ENCODE measurements at regions not wholly inside any gene's neighbourhood (a gene's known extent, or its start where the extent isn't known, plus 50 kb on each side); places are given as distances from the start of the nearest gene placed in this dataset.
"Not testable (repeated sequence)": the region's sequence is repeated elsewhere in the genome, so short reads cannot be mapped to it uniquely, and the experiment has no call there.

DNA sequence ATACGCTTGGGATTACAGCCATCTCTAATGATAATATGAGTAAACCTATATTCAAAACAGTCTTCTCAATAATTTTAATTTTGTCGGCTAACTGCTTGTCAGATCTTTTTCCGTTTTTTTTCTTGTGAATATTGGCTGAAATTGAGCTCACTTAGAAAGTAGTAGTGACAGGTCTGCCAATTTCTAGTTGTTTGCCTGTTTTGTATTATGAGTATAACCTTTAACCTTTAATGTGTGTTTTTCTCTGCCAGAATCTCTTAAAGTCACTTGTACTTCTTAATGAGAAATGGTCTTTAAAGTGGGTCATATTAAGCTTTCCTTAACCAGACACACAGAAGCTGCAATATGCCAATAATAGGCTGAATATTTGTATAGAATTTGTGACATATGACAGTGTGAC is 511.0 kb downstream of the CSNK1G3 start:
- DNase-seq (ENCODE audit: low spot score), result no peak

DNA sequence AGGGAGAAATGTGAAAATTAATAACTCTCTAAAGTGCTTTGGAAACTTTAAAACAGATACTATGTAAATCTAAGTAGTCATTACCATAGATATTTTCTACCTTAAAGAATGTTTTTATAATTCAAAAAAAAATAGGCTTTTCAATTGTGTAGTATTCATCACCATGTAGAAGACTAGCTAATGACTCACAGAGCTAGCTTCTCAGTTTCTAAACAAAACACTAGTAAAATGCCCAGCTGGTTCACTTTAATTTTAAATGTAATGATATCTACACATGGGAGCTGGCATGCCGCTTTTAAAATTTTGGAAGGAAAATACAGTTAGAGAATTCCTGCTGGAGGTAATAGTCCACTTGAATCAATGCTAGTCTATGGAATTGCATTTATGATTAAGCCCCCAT is 509.8 kb downstream of the CSNK1G3 start:
- no peak for DNase-seq (ENCODE audit: low spot score)

DNA sequence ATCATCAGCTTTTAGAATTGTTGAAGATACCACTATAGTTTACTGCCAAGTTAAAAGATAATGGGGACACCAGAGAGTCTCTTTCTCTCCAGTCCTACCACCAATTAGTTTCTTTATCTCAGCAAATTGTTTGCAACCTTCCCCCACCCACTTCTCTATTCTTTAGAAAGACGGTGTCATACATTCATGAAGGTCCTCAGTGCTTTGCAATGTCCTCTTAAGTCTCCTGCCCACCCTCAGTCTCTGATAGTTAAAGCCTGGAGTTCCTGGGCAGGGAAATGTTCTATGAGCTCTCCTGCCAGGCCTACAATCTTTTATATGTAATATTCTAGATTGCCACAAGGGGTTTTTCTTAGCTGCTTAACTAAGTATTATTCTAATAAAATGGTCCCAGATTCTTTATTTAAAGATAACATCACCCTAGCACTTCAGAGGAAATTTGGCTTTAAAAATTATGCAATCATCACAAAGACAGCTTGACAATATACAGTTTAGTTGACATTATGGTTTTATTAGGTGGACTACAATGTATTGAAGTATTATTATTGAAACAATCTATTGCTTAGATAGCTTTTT is 509.2 kb downstream of the CSNK1G3 start:
- DNase-seq (ENCODE audit: low spot score), result no peak

DNA sequence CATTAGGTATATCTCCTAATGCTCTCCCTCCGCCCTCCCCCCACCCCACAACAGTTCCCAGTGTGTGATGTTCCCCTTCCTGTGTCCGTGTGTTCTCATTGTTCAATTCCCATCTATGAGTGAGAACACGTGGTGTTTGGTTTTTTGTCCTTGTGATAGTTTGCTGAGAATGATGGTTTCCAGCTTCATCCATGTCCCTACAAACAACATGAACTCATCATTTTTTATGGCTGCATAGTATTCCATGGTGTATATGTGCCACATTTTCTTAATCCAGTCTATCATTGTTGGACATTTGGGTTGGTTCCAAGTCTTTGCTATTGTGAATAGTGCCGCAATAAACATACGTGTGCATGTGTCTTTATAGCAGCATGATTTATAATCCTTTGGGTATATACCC is 505.3 kb downstream of the CSNK1G3 start:
- DNase-seq (ENCODE audit: low spot score), result not testable (repeated sequence)

DNA sequence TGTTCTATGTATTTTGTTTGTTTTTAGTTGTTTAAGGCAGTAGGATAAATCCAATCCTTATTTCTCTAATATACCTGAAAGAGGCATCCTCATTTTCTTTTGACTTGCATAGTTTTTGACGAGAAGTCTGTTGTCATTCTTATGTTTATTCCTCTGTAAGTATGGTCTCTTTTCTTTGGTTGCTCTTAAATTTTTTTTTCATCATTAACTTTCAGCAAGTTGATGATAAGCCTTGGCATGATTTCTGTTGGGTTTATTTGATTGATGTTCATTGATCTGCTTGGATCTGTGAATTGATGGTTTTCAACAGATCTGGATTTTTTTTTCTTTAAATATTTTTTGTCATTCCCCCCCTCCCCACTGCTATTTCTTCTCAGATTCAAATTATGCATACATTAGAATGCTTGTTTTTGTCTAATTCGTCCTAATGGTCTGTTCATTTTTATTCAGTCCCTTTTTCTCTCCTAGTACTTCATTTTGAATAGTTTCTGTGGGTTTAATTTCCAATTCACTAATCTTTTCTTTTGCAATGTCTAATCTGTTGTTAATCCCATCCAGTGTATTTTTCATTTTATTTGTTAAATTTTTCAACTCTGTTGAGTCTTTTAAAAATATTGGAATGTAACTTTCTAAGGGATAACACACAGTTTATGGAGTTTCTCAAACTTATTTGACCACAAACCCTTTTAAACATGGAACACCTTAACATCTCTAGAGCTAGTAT is 495.9 kb downstream of the CSNK1G3 start:
- no peak for DNase-seq (ENCODE audit: low spot score)

DNA sequence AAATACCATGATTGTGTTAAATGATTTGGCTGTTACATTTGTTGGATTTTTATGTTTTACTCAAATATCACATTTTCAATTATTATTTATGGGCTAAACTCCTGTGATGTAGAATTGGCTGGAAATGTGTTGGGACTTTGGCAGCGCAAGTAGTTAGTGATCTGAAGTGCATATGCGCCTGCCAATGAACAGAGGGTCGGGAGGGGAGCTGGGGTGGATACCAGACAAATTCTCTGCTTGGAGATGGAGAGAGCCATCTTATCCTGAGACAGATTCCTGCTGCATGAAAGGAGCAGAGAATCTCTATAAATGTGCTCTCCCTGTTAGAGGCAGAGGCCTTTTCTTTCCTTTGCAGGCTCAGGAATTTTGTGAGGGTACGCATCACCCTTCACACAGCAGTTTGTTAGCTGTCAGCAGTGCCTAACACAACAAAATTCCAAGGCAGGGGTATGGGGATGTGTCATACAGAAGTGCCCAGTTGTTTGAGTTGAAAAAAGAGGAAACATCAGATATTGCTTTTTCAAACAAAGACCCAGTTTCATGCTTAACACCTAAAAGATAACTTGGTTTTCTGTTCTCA is 489.1 kb downstream of the CSNK1G3 start:
- no peak for DNase-seq (ENCODE audit: low spot score)

DNA sequence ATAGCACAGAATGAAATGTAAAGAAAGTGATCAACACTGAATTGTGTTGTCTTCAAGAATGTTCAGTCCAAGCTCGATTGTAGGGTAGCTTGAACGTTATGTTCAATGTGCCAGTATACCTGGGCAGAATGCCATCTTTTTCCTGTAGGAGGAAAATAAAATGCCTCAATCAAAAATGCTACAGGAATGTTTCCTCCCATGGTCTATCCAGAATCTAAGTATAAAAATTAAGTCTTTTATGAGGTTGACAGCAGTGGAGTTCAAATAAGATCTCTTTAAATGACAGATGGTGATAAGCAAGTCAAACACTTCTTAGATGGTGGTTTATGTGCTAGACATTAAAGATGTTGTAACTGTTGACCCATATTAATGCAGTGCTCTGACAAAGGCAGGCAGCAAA is 488.6 kb downstream of the CSNK1G3 start:
- peak; percentile 11 for DNase-seq (ENCODE audit: low spot score)

DNA sequence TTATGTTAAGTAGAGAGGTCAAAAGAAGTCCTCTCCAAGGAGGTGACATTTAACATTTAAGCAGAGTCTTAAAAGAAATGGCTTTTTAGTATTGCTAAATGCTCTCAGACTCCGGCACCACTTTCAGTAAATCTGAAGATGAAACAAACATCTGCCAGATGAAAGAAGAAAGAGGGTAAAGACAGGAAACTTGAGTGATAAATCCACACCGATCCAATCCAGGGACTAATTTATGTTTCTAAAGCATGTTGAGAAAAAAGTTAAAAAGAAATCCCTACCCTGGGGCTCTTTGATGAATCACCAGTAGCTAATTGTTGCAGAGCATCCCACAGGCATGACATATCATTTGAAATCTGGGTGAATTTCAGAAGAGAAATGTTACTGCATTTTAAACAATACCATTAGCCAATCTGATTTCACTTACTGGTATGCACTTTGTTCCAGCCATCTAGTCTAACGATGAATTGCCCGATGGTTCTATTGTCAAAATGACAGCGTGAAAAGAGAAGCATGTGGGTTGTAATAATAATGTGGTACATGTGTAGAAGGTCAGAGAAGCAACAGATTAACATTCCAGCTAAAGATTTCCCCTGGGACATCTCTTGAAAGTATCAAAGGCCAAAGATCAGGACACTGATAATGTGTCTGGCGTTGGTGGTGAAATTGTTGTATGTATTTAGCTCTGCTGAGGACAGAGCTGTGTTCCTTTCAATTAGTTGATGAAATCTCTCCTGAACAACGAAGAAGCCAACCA is 485.7 kb downstream of the CSNK1G3 start:
- DNase-seq (ENCODE audit: low spot score), result no peak

DNA sequence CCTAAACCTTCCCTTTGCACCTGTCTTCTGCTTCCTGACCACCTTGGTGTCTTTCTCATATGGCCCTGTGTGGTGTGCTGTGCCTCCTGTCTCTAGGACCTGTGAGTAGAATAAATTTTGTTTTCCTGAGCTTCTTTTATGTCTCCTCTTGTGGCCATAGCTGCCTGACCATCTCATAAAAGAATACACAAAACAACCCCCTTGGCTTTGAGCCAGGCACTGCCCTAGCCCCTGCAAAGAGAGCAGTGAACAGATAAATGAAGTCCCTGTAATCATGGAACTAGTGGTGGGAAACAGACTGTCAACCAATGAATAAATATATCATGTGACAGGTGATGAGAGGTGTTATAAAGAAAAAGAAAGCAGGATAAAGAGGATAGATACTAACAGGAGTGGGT is 485.1 kb downstream of the CSNK1G3 start:
- no peak for DNase-seq (ENCODE audit: low spot score)

DNA sequence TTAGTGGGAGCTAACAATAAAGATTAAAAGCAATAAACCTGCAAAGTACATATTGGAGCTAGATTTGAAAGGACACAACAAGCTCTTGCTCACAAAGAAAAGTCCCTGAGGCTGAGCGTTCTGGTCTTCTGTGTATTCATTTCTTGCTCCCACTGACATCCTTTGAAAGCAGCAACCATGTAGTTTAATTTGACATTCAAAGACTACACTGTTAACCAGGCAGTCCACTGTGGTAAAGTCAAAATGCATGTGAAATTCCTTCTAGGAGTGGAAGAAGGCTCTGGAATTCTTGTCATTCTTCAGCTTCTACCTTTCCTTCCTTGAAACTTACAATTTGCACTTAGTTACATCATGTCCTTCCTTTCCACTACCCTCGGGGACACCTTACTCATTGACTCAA is 480.7 kb downstream of the CSNK1G3 start:
- no peak for DNase-seq (ENCODE audit: low spot score)

DNA sequence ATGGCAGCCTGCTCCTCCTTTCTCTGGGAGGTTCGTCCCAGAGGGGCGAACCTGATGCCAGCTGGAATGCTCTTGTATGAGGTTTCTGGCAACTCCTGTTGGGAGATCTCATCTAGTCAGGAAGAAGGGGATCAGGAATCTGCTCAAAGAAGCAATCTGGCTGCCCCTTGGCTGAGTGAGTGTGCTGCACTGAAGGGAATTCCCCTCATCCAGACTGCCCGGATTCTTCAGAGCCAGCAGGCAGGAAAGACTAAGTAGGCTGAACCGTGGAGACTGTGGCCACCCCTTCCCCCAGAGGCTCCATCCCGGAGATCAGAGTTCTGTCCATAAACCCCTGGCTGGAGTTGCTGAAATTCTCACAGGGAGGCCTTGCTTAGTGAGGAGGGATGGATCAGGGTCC is 476.0 kb downstream of the CSNK1G3 start:
- DNase-seq (ENCODE audit: low spot score), result no peak

DNA sequence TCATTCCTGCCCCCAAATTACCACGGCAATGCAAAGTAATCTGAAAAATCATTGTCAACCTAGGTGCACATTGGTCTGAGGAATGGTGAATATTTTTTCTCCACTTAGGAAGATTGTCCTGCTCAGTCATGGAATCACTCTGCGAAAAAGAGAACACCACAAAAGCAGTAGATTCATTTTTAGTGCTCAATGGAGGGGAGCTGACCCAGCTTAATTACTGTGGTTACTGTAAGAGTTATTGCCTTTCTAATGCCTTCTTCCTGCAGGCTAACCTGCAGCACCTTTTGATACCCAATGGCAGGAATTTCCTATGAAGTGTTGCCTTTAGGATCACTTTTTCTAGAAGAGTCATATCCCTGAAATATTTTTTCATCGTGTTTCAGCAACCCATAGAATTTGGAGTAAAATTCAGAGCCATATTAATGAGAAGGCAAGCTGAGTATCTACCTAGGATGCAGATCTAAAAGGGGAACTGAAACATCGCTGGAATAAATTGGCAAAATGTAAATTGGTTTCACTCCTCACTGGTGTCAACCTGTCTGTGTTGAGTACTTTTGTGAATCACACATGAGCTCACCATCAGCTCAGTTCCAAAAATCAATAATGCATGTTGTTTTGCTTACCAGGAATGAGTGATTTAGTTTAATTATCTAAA is 464.5 kb downstream of the CSNK1G3 start:
- DNase-seq (ENCODE audit: low spot score), result no peak

DNA sequence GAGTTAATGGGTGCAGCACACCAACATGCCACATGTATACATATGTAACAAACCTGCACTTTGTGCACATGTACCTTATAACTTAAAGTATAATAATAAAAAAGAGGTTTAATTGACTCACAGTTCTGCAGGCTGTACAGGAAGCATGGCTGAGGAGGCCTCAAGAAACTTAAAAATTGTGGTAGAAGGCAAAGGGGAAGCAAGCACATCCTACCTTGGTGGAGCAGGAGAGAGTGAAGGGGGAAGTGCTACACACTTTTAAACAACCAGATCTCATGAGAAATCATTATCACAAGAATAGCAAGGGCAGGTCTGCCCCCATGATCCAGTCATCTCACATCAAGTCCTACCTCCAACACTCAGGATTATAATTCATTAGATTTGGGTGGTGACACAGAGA is 463.5 kb downstream of the CSNK1G3 start:
- DNase-seq (ENCODE audit: low spot score), result not testable (repeated sequence)

DNA sequence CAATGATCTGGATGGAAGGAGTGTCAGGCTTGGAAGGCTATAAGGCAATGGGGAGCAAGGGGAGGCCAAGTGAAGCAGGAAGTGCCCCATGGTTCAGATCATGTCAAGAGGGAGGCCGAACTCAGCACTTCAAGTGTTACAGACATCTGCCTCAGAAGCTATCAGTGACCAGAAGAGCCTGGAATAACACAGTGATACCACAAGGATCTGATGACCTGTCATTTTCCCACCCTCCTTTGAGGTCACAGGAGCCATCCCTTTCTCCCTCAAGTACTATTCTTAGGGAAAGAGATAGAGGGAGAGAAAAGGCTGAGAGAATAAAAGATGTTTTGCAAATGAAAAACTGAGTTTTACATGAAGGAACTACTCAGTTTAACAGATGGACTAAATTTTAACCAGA is 454.8 kb downstream of the CSNK1G3 start:
- DNase-seq (ENCODE audit: low spot score), result no peak

DNA sequence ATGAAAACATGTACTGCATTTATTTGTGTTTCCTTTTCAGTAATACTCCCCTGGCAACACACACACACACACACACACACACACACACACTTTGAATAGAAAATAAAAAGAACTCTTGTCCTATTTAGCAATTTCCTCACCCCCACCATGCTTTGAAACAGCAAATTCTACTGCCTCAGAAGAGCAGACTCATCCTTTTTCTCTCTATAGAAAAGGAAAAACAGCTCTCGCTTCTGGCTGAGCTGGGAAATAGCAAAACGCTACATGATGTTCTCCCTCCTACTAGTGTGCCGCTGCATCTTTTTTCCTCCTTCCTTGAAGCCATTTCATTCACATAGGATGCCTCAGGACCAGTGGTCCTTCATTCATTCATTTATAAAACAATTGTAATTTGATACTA is 453.6 kb downstream of the CSNK1G3 start:
- peak; percentile 4 for DNase-seq (ENCODE audit: low spot score)

DNA sequence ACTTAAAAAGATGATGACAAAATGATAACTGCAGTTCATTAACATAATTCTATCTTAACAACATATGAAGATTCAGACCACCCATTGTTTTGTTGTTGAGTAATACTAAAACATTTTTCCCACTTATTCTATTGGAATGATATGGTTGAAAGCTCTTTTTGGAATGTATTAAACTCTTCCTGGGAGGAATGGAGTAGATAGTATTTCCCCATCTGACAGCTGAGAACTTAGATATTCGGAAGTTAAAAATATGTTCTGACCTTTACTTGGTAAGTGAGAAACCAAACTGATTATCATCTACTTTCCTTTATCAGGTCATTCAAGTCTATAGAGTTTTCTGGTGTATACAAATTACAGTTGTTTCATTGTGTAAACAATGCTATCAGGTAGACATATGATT is 452.9 kb downstream of the CSNK1G3 start:
- DNase-seq (ENCODE audit: low spot score), result no peak

DNA sequence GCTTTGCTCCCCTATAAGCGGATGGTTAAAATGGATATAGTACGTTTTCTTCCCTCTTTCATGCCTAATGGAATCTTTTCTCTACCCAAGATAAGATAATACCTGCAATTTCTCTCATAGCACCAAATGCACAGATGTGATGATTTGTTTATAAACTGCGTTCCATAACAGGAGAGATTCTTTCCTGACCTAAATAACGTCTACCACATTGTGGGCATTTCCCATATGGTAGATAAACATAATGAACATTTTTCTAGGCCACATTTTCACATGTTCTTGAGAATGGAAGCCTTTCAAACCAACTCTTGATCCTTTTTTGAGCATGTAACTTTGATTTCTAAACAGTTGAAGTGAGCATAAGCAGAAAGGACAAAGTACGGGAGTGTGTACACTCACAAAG is 448.5 kb downstream of the CSNK1G3 start:
- DNase-seq (ENCODE audit: low spot score), result no peak

DNA sequence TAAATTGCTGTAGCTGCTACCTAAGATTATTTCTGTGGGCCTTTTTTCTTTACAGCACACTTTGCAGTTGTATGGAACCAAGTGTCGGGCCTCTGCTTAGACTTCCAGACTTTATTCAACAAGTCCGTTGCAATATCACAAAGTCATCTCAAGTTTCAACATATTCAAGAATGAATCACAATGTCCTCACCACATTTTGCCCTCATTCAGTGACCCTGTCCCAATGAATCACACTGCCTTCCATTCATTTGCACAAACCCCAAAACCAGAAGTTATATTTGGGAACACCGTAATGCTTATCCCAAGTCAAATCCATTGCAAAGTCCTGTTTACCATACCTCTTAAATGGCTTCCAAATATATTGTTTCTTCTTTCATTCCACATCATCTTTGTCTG is 439.6 kb downstream of the CSNK1G3 start:
- DNase-seq (ENCODE audit: low spot score), result no peak

DNA sequence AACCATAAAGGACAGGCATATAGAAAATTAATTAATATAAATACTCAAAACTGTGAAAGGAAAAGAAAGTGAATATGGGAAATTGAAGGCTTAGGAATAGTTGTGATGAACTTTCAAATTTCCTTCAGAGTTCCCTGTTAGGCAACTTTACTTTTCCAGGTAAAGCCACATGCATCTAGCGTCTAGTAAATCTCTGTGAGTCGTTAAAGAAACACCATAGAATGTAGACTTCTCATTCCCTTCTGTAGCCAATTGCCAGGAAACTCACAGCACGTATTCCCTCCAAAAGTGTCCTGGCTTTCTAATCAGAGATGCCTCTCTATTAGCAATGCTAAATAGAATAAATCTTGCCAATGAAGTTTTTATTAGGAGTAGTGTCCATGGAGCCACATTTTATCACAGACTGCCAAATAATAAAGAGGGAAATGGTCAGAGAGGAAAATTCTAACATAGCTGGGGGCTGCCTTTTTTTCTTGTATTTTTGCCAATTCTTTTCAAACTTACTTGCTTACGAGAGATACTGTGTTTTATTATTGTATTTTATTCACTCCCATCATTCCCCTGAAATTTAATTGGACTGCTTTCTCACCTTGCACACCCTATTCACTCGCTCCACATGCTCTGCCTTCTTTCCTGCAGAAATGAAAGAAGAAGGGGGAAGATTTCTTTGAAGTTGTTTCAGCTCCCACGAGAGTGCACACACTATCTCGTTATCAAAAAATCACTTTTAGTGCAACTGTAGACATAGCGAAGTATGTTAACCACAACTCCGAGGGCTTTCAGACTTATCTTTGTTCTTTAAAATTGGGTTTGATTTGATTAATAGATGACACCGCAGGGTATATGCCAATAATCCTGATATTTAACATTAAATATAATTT is 439.0 kb downstream of the CSNK1G3 start:
- DNase-seq (ENCODE audit: low spot score), result no peak

DNA sequence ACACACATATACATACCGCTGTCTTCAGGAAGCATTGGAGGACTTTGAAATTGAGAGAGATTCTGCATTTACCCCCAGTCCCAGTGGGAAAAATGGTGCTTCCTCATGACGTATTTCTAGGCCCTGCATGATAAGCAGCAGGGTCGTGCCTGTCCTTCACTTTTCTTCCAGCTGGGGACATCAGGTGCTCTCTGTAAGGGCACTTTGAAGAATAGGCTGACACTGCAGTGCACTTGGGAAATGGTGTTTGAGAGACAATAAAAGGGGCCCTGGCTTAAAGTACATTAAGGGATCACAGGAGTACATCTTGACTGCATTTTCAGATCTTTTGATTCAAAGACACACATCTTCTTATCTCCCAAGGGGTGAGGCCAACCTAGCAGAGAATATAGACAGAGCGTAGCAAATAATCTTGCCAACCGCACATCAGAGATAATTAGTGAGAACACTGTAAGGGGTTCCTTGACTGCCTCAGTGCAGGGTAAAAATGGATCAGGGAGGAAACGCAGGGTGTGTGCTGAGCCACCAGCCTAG is 437.9 kb downstream of the CSNK1G3 start:
- DNase-seq (ENCODE audit: low spot score), result no peak

Measured in cerebellar cortex (tissue), 1 donor.